Activated gamma-delta T cell (primary cell): ENCODE measurements at regions not wholly inside any gene's neighbourhood (a gene's known extent, or its start where the extent isn't known, plus 50 kb on each side); places are given as distances from the start of the nearest gene placed in this dataset.

Experiments
- DNase-seq: peaks from one replicate; lab custom pipeline; 2025; lab: John Stamatoyannopoulos, UW

GRCh38 chr17:70021726-70022125, 53.3 kb upstream of the KCNJ16 start:
- DNase-seq = no peak

- DNase-seq = no peak
Observed at GRCh38 chr17:70022175-70022574, 52.9 kb upstream of the KCNJ16 start.

GRCh38 chr17:70024253-70024652, 50.8 kb upstream of the KCNJ16 start:
- no peak for DNase-seq
